GM23338 (cell line): ENCODE measurements at regions not wholly inside any gene's neighbourhood (a gene's known extent, or its start where the extent isn't known, plus 50 kb on each side); places are given as distances from the start of the nearest gene placed in this dataset.

Source experiments
- EZH2 ChIP-seq: fragments of 200-600 bp; sonication (generic); IDR thresholded peaks from one replicate; pipeline ENCODE4 v1.8.0; 2017; ENCODE audit warnings: antibody characterized with exemption, mild to moderate bottlenecking, low read depth; ENCODE audit not compliant: unreplicated experiment
- TF ChIP-seq, protein P1 (sequence below), 2 experiments: fragments of 200-600 bp in 1 of 2; sonication (generic) in 1 of 2; conservative IDR thresholded peaks; 2 replicates each; pipeline versions ENCODE4 v1.5.1 to v1.6.1; 2016 to 2017; ENCODE audit warnings: antibody characterized with exemption in 2 of 2, low read depth in 2 of 2, mild to moderate bottlenecking in 2 of 2, moderate library complexity in 1 of 2

DNA sequence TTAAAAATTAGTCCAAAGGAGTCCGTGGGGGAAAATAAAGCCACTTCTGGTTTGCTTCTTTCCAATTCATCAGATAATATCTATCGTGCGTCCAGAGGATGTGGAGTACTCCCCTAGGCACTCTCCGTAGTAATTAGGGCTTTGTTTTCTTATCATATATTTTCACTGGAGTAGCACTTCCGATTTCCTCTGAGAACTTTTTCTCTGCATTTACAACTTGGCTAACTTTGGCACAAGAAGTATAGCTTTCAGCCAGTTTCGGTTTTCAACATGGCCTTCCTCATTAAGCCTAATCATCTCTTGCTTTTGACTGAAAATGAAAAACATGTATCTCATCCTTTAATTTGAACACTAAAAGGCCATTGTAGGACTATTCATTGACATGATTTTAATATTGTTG, 80.5 kb downstream of the CASP3 start:
- no peak for TF ChIP-seq EZH2
- TF ChIP-seq, protein P1, sequence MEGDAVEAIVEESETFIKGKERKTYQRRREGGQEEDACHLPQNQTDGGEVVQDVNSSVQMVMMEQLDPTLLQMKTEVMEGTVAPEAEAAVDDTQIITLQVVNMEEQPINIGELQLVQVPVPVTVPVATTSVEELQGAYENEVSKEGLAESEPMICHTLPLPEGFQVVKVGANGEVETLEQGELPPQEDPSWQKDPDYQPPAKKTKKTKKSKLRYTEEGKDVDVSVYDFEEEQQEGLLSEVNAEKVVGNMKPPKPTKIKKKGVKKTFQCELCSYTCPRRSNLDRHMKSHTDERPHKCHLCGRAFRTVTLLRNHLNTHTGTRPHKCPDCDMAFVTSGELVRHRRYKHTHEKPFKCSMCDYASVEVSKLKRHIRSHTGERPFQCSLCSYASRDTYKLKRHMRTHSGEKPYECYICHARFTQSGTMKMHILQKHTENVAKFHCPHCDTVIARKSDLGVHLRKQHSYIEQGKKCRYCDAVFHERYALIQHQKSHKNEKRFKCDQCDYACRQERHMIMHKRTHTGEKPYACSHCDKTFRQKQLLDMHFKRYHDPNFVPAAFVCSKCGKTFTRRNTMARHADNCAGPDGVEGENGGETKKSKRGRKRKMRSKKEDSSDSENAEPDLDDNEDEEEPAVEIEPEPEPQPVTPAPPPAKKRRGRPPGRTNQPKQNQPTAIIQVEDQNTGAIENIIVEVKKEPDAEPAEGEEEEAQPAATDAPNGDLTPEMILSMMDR (conservative IDR thresholded peaks at IDR 0.05; ENCODE audit: low read depth in 2 of 2), result no peak
